Mesenchymal stem cell (in vitro differentiated cells and primary cell): ENCODE measurements at regions not wholly inside any gene's neighbourhood (a gene's known extent, or its start where the extent isn't known, plus 50 kb on each side); places are given as distances from the start of the nearest gene placed in this dataset.

Experiments
- DNase-seq: peaks from one replicate; pipeline ENCODE4 v3.0.0-alpha.2; 2013
- H2AFZ ChIP-seq: one replicate; pipeline ENCODE4 v1.6.1; 2013; ENCODE audit warnings: low read depth, mild to moderate bottlenecking, control low read depth, inconsistent platforms, low read length, moderate library complexity
- H2AK5ac ChIP-seq: 2 replicates; pipeline ENCODE4 v1.6.1; 2013; ENCODE audit warnings: low read length, moderate library complexity, mild to moderate bottlenecking, inconsistent platforms; ENCODE audit not compliant: severe bottlenecking
- H2BK120ac ChIP-seq: one replicate; pipeline ENCODE4 v1.6.1; 2013; ENCODE audit warnings: low read depth, mild to moderate bottlenecking, inconsistent platforms, low read length, moderate library complexity
- H2BK12ac ChIP-seq, 2 experiments: one replicate each; pipeline ENCODE4 v1.6.1; 2013; ENCODE audit warnings: inconsistent platforms in 2 of 2, low read length in 2 of 2, mild to moderate bottlenecking in 2 of 2, moderate library complexity in 2 of 2, control low read depth in 1 of 2
- H2BK15ac ChIP-seq: one replicate; pipeline ENCODE4 v1.6.1; 2013; ENCODE audit warnings: mild to moderate bottlenecking, low read depth, inconsistent platforms; ENCODE audit not compliant: poor library complexity, severe bottlenecking
- H2BK5ac ChIP-seq: 2 replicates; pipeline ENCODE4 v1.6.1; 2013; ENCODE audit warnings: low read depth, mild to moderate bottlenecking, low read length, control low read depth, inconsistent platforms; ENCODE audit not compliant: poor library complexity, severe bottlenecking
- H3K14ac ChIP-seq, 2 experiments: one replicate each; pipeline ENCODE4 v1.6.1; 2013; ENCODE audit warnings: inconsistent platforms in 2 of 2, low read length in 2 of 2, control low read depth in 1 of 2, mild to moderate bottlenecking in 1 of 2, moderate library complexity in 1 of 2
- H3K18ac ChIP-seq, 2 experiments: one replicate each; pipeline ENCODE4 v1.6.1; 2013; ENCODE audit warnings: inconsistent platforms in 2 of 2, low read length in 2 of 2, control low read depth in 1 of 2, low read depth in 1 of 2, mild to moderate bottlenecking in 1 of 2
- H3K23ac ChIP-seq, 2 experiments: one replicate each; pipeline ENCODE4 v1.6.1; 2013; ENCODE audit warnings: inconsistent platforms in 2 of 2, low read length in 2 of 2, mild to moderate bottlenecking in 2 of 2, moderate library complexity in 2 of 2, control low read depth in 1 of 2
- H3K27ac ChIP-seq: 2 replicates; pipeline ENCODE4 v1.5.1; 2013; ENCODE audit warnings: mild to moderate bottlenecking, moderate library complexity, low read length, control low read depth, inconsistent platforms; ENCODE audit not compliant: poor library complexity, severe bottlenecking
- H3K27me3 ChIP-seq, 2 experiments: 2 replicates each; pipeline versions ENCODE4 v1.6.1 to v1.7.0; 2013; ENCODE audit warnings: low read length in 2 of 2, mild to moderate bottlenecking in 2 of 2, moderate library complexity in 2 of 2, control low read depth in 1 of 2, inconsistent platforms in 1 of 2; ENCODE audit not compliant: control insufficient read depth in 1 of 2, insufficient read depth in 1 of 2
- H3K36me3 ChIP-seq, 2 experiments: 2 replicates each; pipeline versions ENCODE4 v1.6.1 to v1.7.0; 2013; ENCODE audit warnings: low read length in 2 of 2, control low read depth in 1 of 2, inconsistent platforms in 1 of 2, low read depth in 1 of 2, mild to moderate bottlenecking in 1 of 2; ENCODE audit not compliant: insufficient read depth in 2 of 2, control insufficient read depth in 1 of 2
- H3K4ac ChIP-seq, 2 experiments: one replicate each; pipeline ENCODE4 v1.6.1; 2013; ENCODE audit warnings: inconsistent platforms in 2 of 2, low read length in 2 of 2, mild to moderate bottlenecking in 2 of 2, moderate library complexity in 2 of 2, control low read depth in 1 of 2, low read depth in 1 of 2
- H3K4me1 ChIP-seq: 2 replicates; pipeline ENCODE4 v1.6.1; 2013; ENCODE audit warnings: low read depth, low read length, control low read depth; ENCODE audit not compliant: control insufficient read depth, insufficient read depth
- H3K4me2 ChIP-seq: 2 replicates; pipeline ENCODE4 v1.6.1; 2013; ENCODE audit warnings: low read length, mild to moderate bottlenecking, inconsistent platforms; ENCODE audit not compliant: poor library complexity, severe bottlenecking
- H3K4me3 ChIP-seq, 2 experiments: 2 replicates each; pipeline versions ENCODE4 v1.5.1 to v1.7.0; 2013; ENCODE audit warnings: low read length in 2 of 2, mild to moderate bottlenecking in 2 of 2, control low read depth in 1 of 2, low read depth in 1 of 2; ENCODE audit not compliant: insufficient read depth in 1 of 2
- H3K79me1 ChIP-seq: replicated peaks from 2 replicates; pipeline ENCODE4 v1.6.1; 2013; ENCODE audit warnings: mild to moderate bottlenecking, control low read depth, low read length, inconsistent platforms; ENCODE audit not compliant: poor library complexity, severe bottlenecking
- H3K9ac ChIP-seq: 2 replicates; pipeline ENCODE4 v1.7.0; 2013; ENCODE audit warnings: mild to moderate bottlenecking, low read length, moderate library complexity
- H3K9me3 ChIP-seq: 2 replicates; pipeline ENCODE4 v1.7.0; 2013; ENCODE audit warnings: mild to moderate bottlenecking, low read length; ENCODE audit not compliant: control insufficient read depth
- H4K8ac ChIP-seq: one replicate; pipeline ENCODE4 v1.6.1; 2013; ENCODE audit warnings: inconsistent platforms, mild to moderate bottlenecking, low read length, moderate library complexity
- H4K91ac ChIP-seq: one replicate; pipeline ENCODE4 v1.6.1; 2013; ENCODE audit warnings: mild to moderate bottlenecking, low read length, inconsistent platforms
- WGBS: methylation state at CpG from one replicate; pipeline ENCODE4 v1.1.7; 2013; ENCODE audit warnings: mixed read lengths; 5-methylcytosine and 5-hydroxymethylcytosine counted together

GRCh38 chr2:13515254-13515653, 798.5 kb downstream of the TRIB2 start:
- Histone ChIP-seq H3K18ac (no peak overlapping the region), H3K23ac (no peak overlapping the region), H3K27me3 (no peaks in the 10 kb centered on the region), H3K4me3 (no peak overlapping the region), H3K27ac (no peak overlapping the region), H3K9me3 (peaks cover 4% of the 10 kb centered on the region), H3K4me2 (no peak overlapping the region), H3K4ac (no peak overlapping the region), H3K9ac (no peak overlapping the region), H2BK120ac (no peak overlapping the region), H3K36me3 (no peaks in the 10 kb centered on the region), H2AK5ac (no peak overlapping the region), H3K4me1 (no peaks in the 10 kb centered on the region), H2BK15ac (no peak overlapping the region), H2BK5ac (no peak overlapping the region), H3K79me1 (no peaks in the 10 kb centered on the region), H2BK12ac (no peak overlapping the region), H3K14ac (no peak overlapping the region), H4K91ac (no peak overlapping the region), H4K8ac (no peak overlapping the region), H2AFZ (no peak overlapping the region)
- 96% methylated on average over 3 of the region's 3 CpGs for WGBS
- DNase-seq: no peak

GRCh38 chr2:13522096-13522495, 805.4 kb downstream of the TRIB2 start:
- Histone ChIP-seq H3K27ac (no peak overlapping the region), H4K8ac (no peak overlapping the region), H2AFZ (no peak overlapping the region), H3K14ac (no peak overlapping the region), H2AK5ac (no peak overlapping the region), H3K18ac (no peak overlapping the region), H4K91ac (no peak overlapping the region), H3K9ac (no peak overlapping the region), H3K4me2 (no peak overlapping the region), H3K4ac (no peak overlapping the region), H2BK12ac (no peak overlapping the region), H3K27me3 (no peaks in the 10 kb centered on the region), H3K36me3 (no peaks in the 10 kb centered on the region), H2BK5ac (no peak overlapping the region), H3K23ac (no peak overlapping the region), H2BK15ac (no peak overlapping the region), H3K4me3 (no peak overlapping the region), H3K9me3 (no peaks in the 10 kb centered on the region), H2BK120ac (no peak overlapping the region), H3K4me1 (no peaks in the 10 kb centered on the region), H3K79me1 (no peaks in the 10 kb centered on the region)
- no peak for DNase-seq
- 84% methylated on average over 6 of the region's 6 CpGs for WGBS

- WGBS: 33% methylated on average over 4 of the region's 6 CpGs
- Histone ChIP-seq H3K4me1 (no peaks in the 10 kb centered on the region), H3K79me1 (no peaks in the 10 kb centered on the region)
Measured at GRCh38 chr2:13522917-13523821, 806.4 kb downstream of the TRIB2 start.

GRCh38 chr2:13524492-13524891, 807.8 kb downstream of the TRIB2 start:
- Histone ChIP-seq H3K4ac (no peak overlapping the region), H4K8ac (no peak overlapping the region), H3K4me1 (no peaks in the 10 kb centered on the region), H3K79me1 (no peaks in the 10 kb centered on the region), H3K4me2 (no peak overlapping the region), H2AFZ (no peak overlapping the region), H3K36me3 (no peaks in the 10 kb centered on the region), H3K9me3 (no peaks in the 10 kb centered on the region), H3K23ac (no peak overlapping the region), H2AK5ac (no peak overlapping the region), H3K27ac (no peak overlapping the region), H2BK5ac (no peak overlapping the region), H3K18ac (no peak overlapping the region), H3K14ac (no peak overlapping the region), H3K4me3 (no peak overlapping the region), H2BK120ac (no peak overlapping the region), H2BK15ac (no peak overlapping the region), H3K9ac (no peak overlapping the region), H2BK12ac (no peak overlapping the region), H3K27me3 (no peaks in the 10 kb centered on the region), H4K91ac (no peak overlapping the region)
- WGBS: no CpG with 5 or more reads among the region's 1 CpG
- no peak for DNase-seq

More at GRCh38 chr2:13522917-13523821, 806.4 kb downstream of the TRIB2 start:
- H3K14ac ChIP-seq: no peak overlapping the region
- no peak overlapping the region for H3K23ac ChIP-seq
- H3K9ac ChIP-seq: no peak overlapping the region
- no peaks in the 10 kb centered on the region for H3K9me3 ChIP-seq
- no peaks in the 10 kb centered on the region for H3K27me3 ChIP-seq
- no peak overlapping the region for H2AK5ac ChIP-seq
- no peak overlapping the region for H2AFZ ChIP-seq
- DNase-seq: no peak
- no peak overlapping the region for H4K91ac ChIP-seq
- no peak overlapping the region for H3K4ac ChIP-seq
- no peak overlapping the region for H2BK5ac ChIP-seq
- no peaks in the 10 kb centered on the region for H3K36me3 ChIP-seq
- no peak overlapping the region for H2BK15ac ChIP-seq
- no peak overlapping the region for H3K4me3 ChIP-seq
- H2BK12ac ChIP-seq: no peak overlapping the region
- H3K18ac ChIP-seq: no peak overlapping the region
- H3K27ac ChIP-seq: no peak overlapping the region
- H2BK120ac ChIP-seq: no peak overlapping the region
- H3K4me2 ChIP-seq: no peak overlapping the region
- no peak overlapping the region for H4K8ac ChIP-seq
